ENCODE measurements at regions not wholly inside any gene's neighbourhood (a gene's known extent, or its start where the extent isn't known, plus 50 kb on each side); places are given as distances from the start of the nearest gene placed in this dataset.

GRCh38 chr14:51481643-51482042 lies 170.1 kb upstream of the FRMD6 start:
- Mint-ChIP-seq H3K4me1 (no peaks in the 10 kb centered on the region), H3K9me3 (no peaks in the 10 kb centered on the region), H3K27me3 (peaks cover 0 to 3% of the 10 kb centered on the region in 2 donors), H3K27ac (no peak overlapping the region), H3K4me3 (no peak overlapping the region), H3K36me3 (no peaks in the 10 kb centered on the region)
- no peaks in the 10 kb centered on the region for H3K27me3 ChIP-seq (ENCODE audit: insufficient read depth, low read length, poor library complexity, severe bottlenecking)
- H3K4me1 ChIP-seq (ENCODE audit: insufficient read depth, low read length), result no peaks in the 10 kb centered on the region
- H3K9me3 ChIP-seq (ENCODE audit: low read length), result no peaks in the 10 kb centered on the region
- no peaks in the 10 kb centered on the region for H3K36me3 ChIP-seq (ENCODE audit: insufficient read depth, low read length)
- no peak overlapping the region for H3K4me3 ChIP-seq (ENCODE audit: low read length)
- no peak for DNase-seq
- POLR2A ChIA-PET, result no interaction called here
- CTCF ChIA-PET, result no interaction called here
- H3K27ac ChIP-seq (ENCODE audit: low read depth, low read length), result no peak overlapping the region

- H3K27me3 ChIP-seq (ENCODE audit: insufficient read depth, low read length, poor library complexity, severe bottlenecking), result no peaks in the 10 kb centered on the region
- no peaks in the 10 kb centered on the region for H3K36me3 ChIP-seq (ENCODE audit: insufficient read depth, low read length)
- no peaks in the 10 kb centered on the region for H3K4me1 ChIP-seq (ENCODE audit: insufficient read depth, low read length)
- no peaks in the 10 kb centered on the region for H3K9me3 Mint-ChIP-seq
- CTCF ChIA-PET, result no interaction called here
- no peak overlapping the region for H3K4me3 Mint-ChIP-seq
- no peak overlapping the region for H3K4me3 ChIP-seq (ENCODE audit: low read length)
- H3K27ac Mint-ChIP-seq, result no peak overlapping the region
- DNase-seq, result no peak
- H3K27ac ChIP-seq (ENCODE audit: low read depth, low read length), result no peak overlapping the region
- no peaks in the 10 kb centered on the region for H3K36me3 Mint-ChIP-seq
- POLR2A ChIA-PET, result no interaction called here
- no peaks in the 10 kb centered on the region for H3K4me1 Mint-ChIP-seq
- no peaks in the 10 kb centered on the region for H3K9me3 ChIP-seq (ENCODE audit: low read length)
- no peaks in the 10 kb centered on the region for H3K27me3 Mint-ChIP-seq
Observed at GRCh38 chr14:51482102-51482501, 169.6 kb upstream of the FRMD6 start.

- no peak overlapping the region for H3K4me3 Mint-ChIP-seq
- H3K4me1 ChIP-seq (ENCODE audit: insufficient read depth, low read length), result no peaks in the 10 kb centered on the region
- H3K4me3 ChIP-seq (ENCODE audit: low read length), result no peak overlapping the region
- H3K27me3 ChIP-seq (ENCODE audit: insufficient read depth, low read length, poor library complexity, severe bottlenecking), result no peaks in the 10 kb centered on the region
- H3K27ac ChIP-seq (ENCODE audit: low read depth, low read length), result no peak overlapping the region
- H3K9me3 Mint-ChIP-seq, result no peaks in the 10 kb centered on the region
- no peak overlapping the region for H3K27ac Mint-ChIP-seq
- H3K27me3 Mint-ChIP-seq, result no peaks in the 10 kb centered on the region
- ChIA-PET POLR2A (no interaction called here), CTCF (no interaction called here)
- DNase-seq, result no peak
- H3K36me3 Mint-ChIP-seq, result no peaks in the 10 kb centered on the region
- no peaks in the 10 kb centered on the region for H3K4me1 Mint-ChIP-seq
- no peaks in the 10 kb centered on the region for H3K36me3 ChIP-seq (ENCODE audit: insufficient read depth, low read length)
- H3K9me3 ChIP-seq (ENCODE audit: low read length), result no peaks in the 10 kb centered on the region
Observed at GRCh38 chr14:51484485-51484884, 167.2 kb upstream of the FRMD6 start.

- no peak for DNase-seq
- POLR2A ChIA-PET, result no interaction called here
- Histone ChIP-seq H3K27me3 (ENCODE audit: insufficient read depth, low read length, poor library complexity, severe bottlenecking) (no peaks in the 10 kb centered on the region), H3K4me3 (ENCODE audit: low read length) (no peak overlapping the region), H3K9me3 (ENCODE audit: low read length) (no peaks in the 10 kb centered on the region), H3K36me3 (ENCODE audit: insufficient read depth, low read length) (no peaks in the 10 kb centered on the region), H3K27ac (ENCODE audit: low read depth, low read length) (no peak overlapping the region), H3K4me1 (ENCODE audit: insufficient read depth, low read length) (no peaks in the 10 kb centered on the region)
- H3K9me3 Mint-ChIP-seq, result no peaks in the 10 kb centered on the region
- no peak overlapping the region for H3K4me3 Mint-ChIP-seq
- H3K27ac Mint-ChIP-seq, result no peak overlapping the region
- no peaks in the 10 kb centered on the region for H3K4me1 Mint-ChIP-seq
- CTCF ChIA-PET, result no interaction called here
- no peaks in the 10 kb centered on the region for H3K36me3 Mint-ChIP-seq
- H3K27me3 Mint-ChIP-seq, result peaks cover 0 to 1% of the 10 kb centered on the region in 2 donors
Observed at GRCh38 chr14:51485733-51486132, 166.0 kb upstream of the FRMD6 start.

GRCh38 chr14:51487848-51488247 lies 163.9 kb upstream of the FRMD6 start:
- CTCF ChIA-PET, result no interaction called here

GRCh38 chr14:51488569-51489220 lies 163.0 kb upstream of the FRMD6 start:
- Histone ChIP-seq H3K27ac (ENCODE audit: low read depth, low read length) (no peak overlapping the region), H3K36me3 (ENCODE audit: insufficient read depth, low read length) (no peaks in the 10 kb centered on the region), H3K4me1 (ENCODE audit: insufficient read depth, low read length) (no peaks in the 10 kb centered on the region), H3K4me3 (ENCODE audit: low read length) (no peak overlapping the region), H3K9me3 (ENCODE audit: low read length) (no peaks in the 10 kb centered on the region), H3K27me3 (ENCODE audit: insufficient read depth, low read length, poor library complexity, severe bottlenecking) (no peaks in the 10 kb centered on the region)
- H3K36me3 Mint-ChIP-seq, result no peaks in the 10 kb centered on the region
- peaks cover 0 to 2% (median 0%) of the 10 kb centered on the region in 5 donors for H3K9me3 Mint-ChIP-seq
- H3K4me1 Mint-ChIP-seq, result no peaks in the 10 kb centered on the region
- CTCF ChIA-PET, result no interaction called here
- peaks cover 3 to 6% of the 10 kb centered on the region in 2 donors for H3K27me3 Mint-ChIP-seq
- POLR2A ChIA-PET, result no interaction called here
- no peak overlapping the region for H3K27ac Mint-ChIP-seq
- no peak for DNase-seq
- H3K4me3 Mint-ChIP-seq, result no peak overlapping the region

More at GRCh38 chr14:51487848-51488247, 163.9 kb upstream of the FRMD6 start:
- H3K27me3 Mint-ChIP-seq, result peaks cover 0 to 3% of the 10 kb centered on the region in 2 donors
- no peak for DNase-seq
- H3K27ac ChIP-seq (ENCODE audit: low read depth, low read length), result no peak overlapping the region
- no peaks in the 10 kb centered on the region for H3K36me3 ChIP-seq (ENCODE audit: insufficient read depth, low read length)
- H3K4me1 ChIP-seq (ENCODE audit: insufficient read depth, low read length), result no peaks in the 10 kb centered on the region
- no peak overlapping the region for H3K4me3 ChIP-seq (ENCODE audit: low read length)
- no peak overlapping the region for H3K27ac Mint-ChIP-seq
- H3K4me3 Mint-ChIP-seq, result no peak overlapping the region
- H3K27me3 ChIP-seq (ENCODE audit: insufficient read depth, low read length, poor library complexity, severe bottlenecking), result no peaks in the 10 kb centered on the region
- H3K4me1 Mint-ChIP-seq, result no peaks in the 10 kb centered on the region
- POLR2A ChIA-PET, result no interaction called here
- H3K9me3 Mint-ChIP-seq, result no peaks in the 10 kb centered on the region
- H3K9me3 ChIP-seq (ENCODE audit: low read length), result no peaks in the 10 kb centered on the region
- H3K36me3 Mint-ChIP-seq, result no peaks in the 10 kb centered on the region

- H3K27me3 ChIP-seq (ENCODE audit: insufficient read depth, low read length, poor library complexity, severe bottlenecking), result no peaks in the 10 kb centered on the region
- ChIA-PET POLR2A (no interaction called here), CTCF (no interaction called here)
- no peak for DNase-seq
- no peak overlapping the region for H3K27ac ChIP-seq (ENCODE audit: low read depth, low read length)
- H3K9me3 Mint-ChIP-seq, result peaks cover 0 to 2% (median 0%) of the 10 kb centered on the region in 5 donors
- H3K4me1 ChIP-seq (ENCODE audit: insufficient read depth, low read length), result no peaks in the 10 kb centered on the region
- no peak overlapping the region for H3K27ac Mint-ChIP-seq
- no peaks in the 10 kb centered on the region for H3K36me3 Mint-ChIP-seq
- no peaks in the 10 kb centered on the region for H3K9me3 ChIP-seq (ENCODE audit: low read length)
- H3K4me3 ChIP-seq (ENCODE audit: low read length), result no peak overlapping the region
- no peaks in the 10 kb centered on the region for H3K4me1 Mint-ChIP-seq
- no peaks in the 10 kb centered on the region for H3K36me3 ChIP-seq (ENCODE audit: insufficient read depth, low read length)
- H3K27me3 Mint-ChIP-seq, result peaks cover 3 to 16% of the 10 kb centered on the region in 2 donors
- no peak overlapping the region for H3K4me3 Mint-ChIP-seq
Observed at GRCh38 chr14:51490205-51490604, 161.5 kb upstream of the FRMD6 start.

GRCh38 chr14:51491036-51491545 lies 160.6 kb upstream of the FRMD6 start:
- Mint-ChIP-seq H3K9me3 (peaks cover 0 to 2% (median 0%) of the 10 kb centered on the region in 5 donors), H3K4me1 (no peaks in the 10 kb centered on the region), H3K36me3 (no peaks in the 10 kb centered on the region), H3K27ac (no peak overlapping the region), H3K4me3 (no peak overlapping the region), H3K27me3 (peaks cover 3 to 19% of the 10 kb centered on the region in 2 donors)
- ChIA-PET POLR2A (no interaction called here), CTCF (no interaction called here)
- no peak overlapping the region for H3K4me3 ChIP-seq (ENCODE audit: low read length)
- no peaks in the 10 kb centered on the region for H3K9me3 ChIP-seq (ENCODE audit: low read length)
- no peak overlapping the region for H3K27ac ChIP-seq (ENCODE audit: low read depth, low read length)
- H3K36me3 ChIP-seq (ENCODE audit: insufficient read depth, low read length), result no peaks in the 10 kb centered on the region
- no peak for DNase-seq
- H3K27me3 ChIP-seq (ENCODE audit: insufficient read depth, low read length, poor library complexity, severe bottlenecking), result no peaks in the 10 kb centered on the region
- no peaks in the 10 kb centered on the region for H3K4me1 ChIP-seq (ENCODE audit: insufficient read depth, low read length)
